ENCODE measurements at regions not wholly inside any gene's neighbourhood (a gene's known extent, or its start where the extent isn't known, plus 50 kb on each side); places are given as distances from the start of the nearest gene placed in this dataset.

DNA sequence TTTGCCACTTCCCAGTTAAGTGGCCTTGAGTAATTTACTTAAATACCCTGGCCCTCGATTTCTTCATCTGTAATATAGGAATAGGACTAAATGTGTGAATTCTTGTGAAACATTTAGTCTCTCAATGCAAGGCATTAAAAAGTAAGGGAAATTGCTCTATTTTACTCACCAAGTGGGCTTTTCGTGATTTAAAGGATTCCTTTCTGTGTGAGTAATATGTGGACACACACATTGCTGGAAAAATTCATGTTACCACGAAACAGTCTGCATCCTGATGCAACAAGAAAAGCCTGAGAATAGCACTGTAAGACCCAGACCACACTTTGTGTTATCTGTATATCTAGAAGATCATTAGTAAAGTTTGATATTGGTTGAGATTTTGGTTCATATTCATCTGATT lies 1243.0 kb upstream of the CDH9 start:
- H3K4me3 ChIP-seq, result no peak overlapping the region
- no peak overlapping the region for H3K27ac ChIP-seq
- no peaks in the 10 kb centered on the region for H3K36me3 ChIP-seq
- TF ChIP-seq, protein P1, sequence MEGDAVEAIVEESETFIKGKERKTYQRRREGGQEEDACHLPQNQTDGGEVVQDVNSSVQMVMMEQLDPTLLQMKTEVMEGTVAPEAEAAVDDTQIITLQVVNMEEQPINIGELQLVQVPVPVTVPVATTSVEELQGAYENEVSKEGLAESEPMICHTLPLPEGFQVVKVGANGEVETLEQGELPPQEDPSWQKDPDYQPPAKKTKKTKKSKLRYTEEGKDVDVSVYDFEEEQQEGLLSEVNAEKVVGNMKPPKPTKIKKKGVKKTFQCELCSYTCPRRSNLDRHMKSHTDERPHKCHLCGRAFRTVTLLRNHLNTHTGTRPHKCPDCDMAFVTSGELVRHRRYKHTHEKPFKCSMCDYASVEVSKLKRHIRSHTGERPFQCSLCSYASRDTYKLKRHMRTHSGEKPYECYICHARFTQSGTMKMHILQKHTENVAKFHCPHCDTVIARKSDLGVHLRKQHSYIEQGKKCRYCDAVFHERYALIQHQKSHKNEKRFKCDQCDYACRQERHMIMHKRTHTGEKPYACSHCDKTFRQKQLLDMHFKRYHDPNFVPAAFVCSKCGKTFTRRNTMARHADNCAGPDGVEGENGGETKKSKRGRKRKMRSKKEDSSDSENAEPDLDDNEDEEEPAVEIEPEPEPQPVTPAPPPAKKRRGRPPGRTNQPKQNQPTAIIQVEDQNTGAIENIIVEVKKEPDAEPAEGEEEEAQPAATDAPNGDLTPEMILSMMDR (IDR thresholded peaks at IDR 0.05), result no peak
- no peaks in the 10 kb centered on the region for H3K9me3 ChIP-seq
- H3K27me3 ChIP-seq (replicated peaks; ENCODE audit: insufficient read depth), result no peaks in the 10 kb centered on the region
- H3K4me1 ChIP-seq (ENCODE audit: control insufficient read depth in 1 of 2, low read depth in 2 of 2), result no peaks in the 10 kb centered on the region
- ATAC-seq (ENCODE audit: insufficient number of reproducible peaks, low FRiP score, low read depth) (no peak), DNase-seq (ENCODE audit: low spot score) (no peak)

DNA sequence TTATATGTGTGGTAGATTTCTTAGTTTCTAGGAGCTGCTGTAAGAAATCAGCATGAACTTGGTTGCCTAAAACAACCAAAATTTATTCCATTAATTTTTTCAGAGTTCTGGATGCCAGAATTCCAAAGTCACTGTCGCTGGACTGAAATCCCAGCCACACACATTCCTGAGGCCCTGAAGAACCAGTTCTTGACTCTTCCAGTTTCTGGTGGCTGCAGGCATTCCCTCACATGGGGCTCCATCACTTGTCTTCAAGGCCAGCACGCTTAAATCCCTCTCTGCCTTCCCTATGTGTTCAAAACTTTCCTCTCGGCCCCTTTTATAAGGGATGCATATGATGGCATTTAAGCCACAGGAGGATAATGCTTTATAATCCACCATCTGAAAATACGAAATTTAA lies 1237.5 kb upstream of the CDH9 start:
- Histone ChIP-seq H3K9me3 (no peaks in the 10 kb centered on the region), H3K4me3 (no peak overlapping the region)

DNA sequence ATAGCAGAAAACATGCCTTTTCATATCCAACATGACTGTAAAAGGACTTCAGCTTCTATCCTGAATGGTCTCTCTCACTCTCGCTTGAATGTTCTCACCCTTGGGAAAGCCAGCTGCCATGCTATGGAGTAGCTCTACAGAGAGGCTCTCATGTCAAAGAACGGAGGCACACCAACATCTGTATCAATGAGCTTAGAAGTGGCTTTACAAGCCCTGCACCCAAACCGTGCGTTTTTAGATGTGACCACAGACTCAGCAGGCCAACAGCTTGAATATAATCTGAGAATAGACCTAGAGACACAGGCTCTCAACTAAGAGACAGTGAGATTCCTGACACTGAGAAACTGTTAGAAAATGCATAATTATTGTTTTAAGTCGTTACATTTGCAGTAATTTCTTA lies 1231.6 kb upstream of the CDH9 start:
- no peak for ATAC-seq (ENCODE audit: insufficient number of reproducible peaks, low FRiP score, low read depth)
- no peaks in the 10 kb centered on the region for H3K27me3 ChIP-seq (replicated peaks; ENCODE audit: insufficient read depth)

More for the DNA sequence above, 1237.5 kb upstream of the CDH9 start:
- no peak overlapping the region for H3K27ac ChIP-seq
- no peaks in the 10 kb centered on the region for H3K27me3 ChIP-seq (replicated peaks; ENCODE audit: insufficient read depth)
- ATAC-seq (ENCODE audit: insufficient number of reproducible peaks, low FRiP score, low read depth) (no peak), DNase-seq (ENCODE audit: low spot score) (no peak)
- H3K36me3 ChIP-seq, result no peaks in the 10 kb centered on the region
- no peaks in the 10 kb centered on the region for H3K4me1 ChIP-seq (ENCODE audit: control insufficient read depth in 1 of 2, low read depth in 2 of 2)
- TF ChIP-seq, protein P1 (IDR thresholded peaks at IDR 0.05), result no peak

DNA sequence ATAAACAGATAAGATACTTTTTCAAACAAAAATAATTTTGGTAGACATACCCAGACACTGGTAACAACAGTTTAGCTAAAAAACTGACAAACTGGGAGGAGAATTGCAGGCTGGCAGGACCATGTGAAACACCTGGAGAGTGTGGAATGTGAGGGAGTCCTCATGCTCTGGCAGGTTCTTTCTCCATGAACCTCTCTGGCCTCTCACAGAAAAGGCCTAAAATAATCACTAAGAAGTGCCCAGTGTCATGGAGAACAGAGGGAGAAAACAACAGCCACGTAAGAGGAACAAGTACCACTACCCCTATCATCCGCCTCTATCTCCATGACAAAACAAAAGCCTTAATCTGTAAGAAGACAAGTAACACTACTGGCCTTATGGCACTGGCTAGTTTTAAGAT lies 1227.5 kb upstream of the CDH9 start:
- H3K36me3 ChIP-seq, result no peaks in the 10 kb centered on the region
- no peak overlapping the region for H3K4me3 ChIP-seq
- ATAC-seq (ENCODE audit: insufficient number of reproducible peaks, low FRiP score, low read depth) (no peak), DNase-seq (ENCODE audit: low spot score) (no peak)
- TF ChIP-seq, protein P1 (IDR thresholded peaks at IDR 0.05), result no peak
- H3K27me3 ChIP-seq (replicated peaks; ENCODE audit: insufficient read depth), result no peaks in the 10 kb centered on the region
- H3K9me3 ChIP-seq, result no peaks in the 10 kb centered on the region
- H3K4me1 ChIP-seq (ENCODE audit: control insufficient read depth in 1 of 2, low read depth in 2 of 2), result no peaks in the 10 kb centered on the region
- H3K27ac ChIP-seq, result no peak overlapping the region

More for the DNA sequence above, 1231.6 kb upstream of the CDH9 start:
- Histone ChIP-seq H3K4me3 (no peak overlapping the region), H3K9me3 (no peaks in the 10 kb centered on the region), H3K4me1 (ENCODE audit: control insufficient read depth in 1 of 2, low read depth in 2 of 2) (no peaks in the 10 kb centered on the region), H3K36me3 (no peaks in the 10 kb centered on the region), H3K27ac (no peak overlapping the region)
- DNase-seq (ENCODE audit: low spot score), result no peak
- TF ChIP-seq, protein P1 (IDR thresholded peaks at IDR 0.05), result no peak

DNA sequence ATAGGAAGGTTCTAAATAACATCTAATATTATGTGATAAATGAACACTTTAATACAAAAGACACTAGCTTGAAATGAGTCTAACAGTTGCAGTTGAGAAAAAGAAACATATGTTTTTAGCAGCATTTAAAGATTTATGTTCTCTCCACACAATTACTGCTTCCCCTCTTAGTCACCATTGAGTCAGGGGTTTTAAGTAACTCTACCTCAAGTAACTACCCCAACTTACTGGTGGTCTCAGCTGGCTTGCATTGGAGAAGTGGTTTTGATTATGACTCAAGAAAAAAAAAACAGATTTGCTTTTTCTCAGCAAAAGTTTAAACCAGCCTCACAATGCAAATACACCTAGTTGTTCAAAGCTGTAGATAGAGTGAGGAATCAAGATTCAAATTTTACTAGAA lies 1216.5 kb upstream of the CDH9 start:
- Histone ChIP-seq H3K4me3 (no peak overlapping the region), H3K27me3 (replicated peaks; ENCODE audit: insufficient read depth) (no peaks in the 10 kb centered on the region), H3K9me3 (no peaks in the 10 kb centered on the region), H3K27ac (no peak overlapping the region), H3K4me1 (ENCODE audit: control insufficient read depth in 1 of 2, low read depth in 2 of 2) (no peaks in the 10 kb centered on the region), H3K36me3 (no peaks in the 10 kb centered on the region)
- ATAC-seq (ENCODE audit: insufficient number of reproducible peaks, low FRiP score, low read depth) (no peak), DNase-seq (ENCODE audit: low spot score) (no peak)
- TF ChIP-seq, protein P1 (IDR thresholded peaks at IDR 0.05), result no peak
